ENCODE measurements at regions not wholly inside any gene's neighbourhood (a gene's known extent, or its start where the extent isn't known, plus 50 kb on each side); places are given as distances from the start of the nearest gene placed in this dataset.
A peak's percentile ranks its signal among the peaks of the same experiment; 100 is the strongest.

DNA sequence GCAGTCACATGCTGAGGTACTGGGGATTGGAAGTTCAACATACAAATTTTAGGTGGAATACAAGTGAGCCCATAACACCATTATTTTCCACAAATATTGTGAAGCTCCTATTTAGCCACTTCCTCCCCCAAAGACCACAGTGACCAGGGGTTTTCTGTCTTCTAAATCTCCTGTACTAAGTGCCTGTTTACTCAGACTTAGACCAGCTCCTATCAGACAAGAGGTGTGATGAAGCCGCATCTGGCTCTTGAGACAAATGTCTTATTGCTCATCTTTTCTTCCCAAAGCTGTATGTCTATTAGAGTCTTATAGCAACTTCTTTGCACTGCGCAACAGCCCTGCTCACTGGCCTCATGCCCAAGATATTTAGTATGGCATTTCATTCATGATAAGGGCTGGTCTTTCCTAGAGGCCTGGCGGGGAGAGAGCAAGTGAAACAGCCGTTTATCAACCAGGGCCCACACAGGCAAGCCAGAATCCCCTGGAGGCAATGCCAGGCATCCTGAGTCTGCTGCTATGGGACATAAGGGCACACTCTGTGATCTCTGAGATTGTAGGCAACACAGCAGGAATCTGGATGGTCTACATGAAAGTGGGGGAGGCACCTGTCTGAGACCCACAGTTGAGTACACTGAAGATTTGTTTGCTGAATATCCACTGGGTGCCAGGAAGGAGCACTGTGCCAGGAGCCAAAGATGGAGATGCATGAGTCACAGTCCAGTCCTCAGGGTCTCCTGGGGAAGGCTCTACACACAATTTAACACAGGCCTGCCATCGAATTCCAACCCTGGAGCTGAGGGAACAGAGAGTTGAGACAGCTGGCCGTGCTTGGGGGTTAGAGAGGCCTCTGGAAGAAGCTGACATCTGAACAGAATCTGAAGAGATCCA lies 78.5 kb upstream of the NCAM1 start:
- DNase-seq, result peak in 1 of 58 donors; percentile 12

DNA sequence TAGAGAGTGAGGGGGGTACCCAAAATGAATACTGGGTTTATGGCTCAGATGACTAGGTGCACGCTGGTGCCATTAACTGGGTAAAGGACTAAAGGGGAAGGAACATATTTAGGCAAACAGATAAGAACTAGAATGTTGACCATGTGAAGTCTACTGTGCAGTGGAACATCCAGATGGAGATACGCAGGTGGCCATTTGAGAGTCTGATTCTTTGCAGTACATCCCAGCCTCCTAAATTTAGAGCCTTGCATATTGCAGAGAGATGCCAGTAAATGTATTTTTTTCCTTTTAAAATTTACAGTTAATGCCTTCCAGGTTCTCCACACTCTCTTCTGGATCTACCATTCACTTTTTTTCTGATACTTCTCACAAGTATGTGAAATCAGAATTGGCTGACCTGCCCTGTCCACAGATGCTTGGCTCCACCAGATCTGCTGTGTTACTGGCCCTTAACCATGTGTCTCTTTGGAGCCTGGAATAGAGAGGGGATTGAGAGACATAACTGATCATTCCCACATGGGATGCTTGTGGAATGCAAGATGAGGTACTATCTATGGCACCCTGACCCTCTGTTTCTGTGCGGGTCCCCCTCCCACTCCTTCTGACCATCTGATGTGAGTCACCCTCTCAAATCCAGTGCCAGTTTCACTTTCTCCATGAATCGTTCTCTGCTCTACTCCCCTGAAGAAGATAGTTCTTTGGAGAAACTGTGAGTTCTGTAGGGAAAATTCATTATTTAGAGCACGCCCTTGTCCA lies 77.0 kb upstream of the NCAM1 start:
- DNase-seq, result peak in 10 of 58 donors; percentile 4 to 59 (median 30)

DNA sequence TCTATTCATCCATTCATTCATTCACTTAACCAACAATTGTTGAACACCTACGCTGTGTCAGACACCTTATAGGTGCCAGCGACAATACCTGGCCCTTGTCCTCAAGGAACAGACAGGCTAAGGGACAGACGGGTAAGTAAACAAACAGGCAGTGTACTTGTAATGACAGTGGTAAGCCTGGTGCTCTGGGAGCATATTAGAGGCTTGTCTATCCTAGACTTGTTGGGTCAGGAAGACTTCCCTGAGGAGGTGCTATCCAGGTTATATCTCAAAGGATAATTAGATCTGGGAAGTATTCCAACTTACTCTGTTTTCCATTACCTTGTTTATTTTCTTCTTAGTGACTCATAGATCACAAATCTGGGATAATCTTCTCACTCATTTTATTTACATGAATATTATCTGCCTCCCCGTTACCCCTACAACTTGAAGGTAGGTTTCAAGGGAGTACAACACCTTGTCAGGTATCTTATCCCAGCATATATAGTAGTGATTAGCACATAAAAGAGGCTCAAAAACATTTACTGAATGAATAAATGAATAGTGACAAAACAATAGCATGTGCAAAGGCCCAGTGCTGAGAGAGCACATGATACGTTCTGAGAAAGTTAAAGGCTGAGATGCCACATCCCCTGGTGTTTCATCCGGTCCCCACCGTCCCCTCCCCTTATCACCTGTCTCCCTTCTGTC lies 75.3 kb upstream of the NCAM1 start:
- no peak for DNase-seq

DNA sequence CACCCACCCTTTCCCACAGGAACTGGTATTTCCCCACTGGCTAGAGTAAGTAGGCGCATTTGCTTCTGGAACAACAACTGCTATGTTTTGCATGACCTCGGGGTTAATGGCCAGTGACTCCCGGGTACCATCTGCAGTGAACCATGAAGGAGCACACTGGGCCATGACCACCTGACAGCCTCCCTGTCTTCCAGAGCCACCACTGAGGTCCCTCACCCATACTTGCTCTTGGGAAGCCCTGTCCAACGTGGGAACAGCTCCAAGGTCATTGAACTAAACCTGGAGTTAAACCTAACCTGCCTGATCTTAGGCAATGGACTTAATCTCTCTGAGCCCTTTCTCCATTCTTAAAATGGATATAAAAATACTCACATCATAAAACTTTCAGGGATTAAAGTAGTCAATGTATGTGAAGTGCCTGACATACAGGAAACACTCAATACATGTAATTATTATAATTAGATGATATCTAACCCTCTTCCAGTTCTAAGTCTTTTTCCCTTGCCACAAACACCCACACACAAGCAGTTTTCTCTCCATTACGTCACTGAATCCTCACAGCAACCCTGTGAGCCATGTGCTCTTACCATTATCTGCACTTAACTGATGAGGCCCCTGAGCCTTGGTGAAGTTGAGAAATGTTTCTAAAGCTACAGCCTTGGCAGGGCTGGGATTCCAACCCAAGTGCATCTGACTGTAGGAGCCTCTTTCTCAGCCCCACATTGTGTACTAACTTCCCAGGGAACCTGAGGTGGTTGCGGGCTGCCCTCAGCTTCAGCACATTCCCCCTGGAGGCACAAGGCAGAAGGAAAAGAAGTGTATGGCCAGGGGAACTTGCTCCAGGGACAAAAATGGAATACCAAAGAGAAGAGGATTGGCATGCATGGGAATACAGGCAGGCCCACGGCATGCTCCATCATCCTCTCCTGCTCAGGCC lies 74.5 kb upstream of the NCAM1 start:
- DNase-seq, result no peak

DNA sequence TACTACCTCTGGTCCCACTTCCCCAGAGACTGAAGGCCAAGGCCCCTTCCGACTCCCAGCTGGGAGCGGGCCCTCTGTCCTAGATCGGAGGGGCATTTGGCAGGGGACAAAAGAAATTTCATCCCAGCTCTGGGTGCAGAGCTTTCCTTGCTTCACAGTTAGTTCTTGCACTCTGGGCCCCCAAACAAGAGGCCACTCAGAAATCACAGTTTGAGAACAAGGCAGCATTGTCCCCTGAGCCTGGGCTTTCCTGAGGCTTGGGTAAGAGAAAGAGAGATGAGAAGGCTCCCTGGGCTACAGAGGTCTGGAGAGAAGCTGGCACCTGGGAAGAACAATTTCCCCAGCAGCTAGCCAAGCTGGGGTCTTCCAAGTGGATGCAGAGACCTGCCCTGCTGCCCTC lies 71.8 kb upstream of the NCAM1 start:
- DNase-seq, result peak in 37 of 58 donors; percentile 10 to 78 (median 38)

DNA sequence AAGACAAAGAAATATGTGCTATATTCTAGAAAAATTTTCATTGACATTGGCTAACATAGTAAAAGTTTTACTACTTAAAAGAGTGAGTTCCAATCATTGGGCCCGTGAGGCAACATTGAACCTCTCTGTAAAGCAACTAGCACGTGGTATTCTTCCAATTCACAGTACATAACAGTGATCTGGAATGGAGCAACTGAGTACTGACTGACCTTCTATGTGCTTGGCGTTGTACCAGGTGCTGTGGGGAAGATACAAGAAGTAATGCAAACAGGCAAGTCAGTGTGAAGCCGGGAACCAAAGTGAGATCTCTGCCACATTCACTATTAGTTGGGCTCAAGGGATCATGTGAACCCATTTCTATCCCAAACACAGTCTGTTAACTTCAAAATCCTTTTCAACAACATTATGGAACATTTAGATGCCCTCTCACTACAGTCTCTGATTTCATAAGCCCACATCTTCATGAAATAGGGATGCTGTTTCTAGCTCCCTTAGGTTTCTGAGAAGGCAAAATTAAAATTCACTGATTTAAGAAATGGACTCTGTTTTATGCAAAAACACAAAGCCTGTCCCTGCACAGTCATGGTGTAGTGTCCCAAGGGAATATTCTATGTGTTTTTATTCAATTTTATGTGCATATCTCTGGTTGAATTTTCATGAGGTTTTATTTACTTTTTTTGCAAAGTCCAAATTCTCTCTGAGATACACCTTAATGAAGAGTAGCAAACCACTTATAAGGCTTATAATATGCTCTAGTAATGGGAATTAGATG lies 61.8 kb upstream of the NCAM1 start:
- DNase-seq, result no peak

DNA sequence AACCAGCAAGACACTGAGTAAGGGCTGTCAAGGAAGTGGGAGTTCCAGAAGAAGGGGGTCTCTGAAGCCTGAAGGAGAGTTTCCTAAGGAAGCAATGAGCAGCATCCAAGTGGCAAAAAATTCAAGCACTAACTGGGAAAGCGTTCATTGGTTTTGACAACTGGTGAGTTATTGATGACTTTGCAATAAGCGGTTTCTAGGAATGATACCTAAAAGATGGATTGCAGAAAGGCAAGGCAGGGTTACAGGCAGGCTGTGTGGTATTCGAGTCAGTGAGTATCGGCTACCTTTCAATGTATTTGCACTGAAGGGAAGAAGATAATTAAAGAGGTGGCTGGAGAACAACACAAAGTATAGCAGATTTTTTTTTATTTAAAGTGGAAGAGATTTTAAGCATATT lies 59.3 kb upstream of the NCAM1 start:
- no peak for DNase-seq

DNA sequence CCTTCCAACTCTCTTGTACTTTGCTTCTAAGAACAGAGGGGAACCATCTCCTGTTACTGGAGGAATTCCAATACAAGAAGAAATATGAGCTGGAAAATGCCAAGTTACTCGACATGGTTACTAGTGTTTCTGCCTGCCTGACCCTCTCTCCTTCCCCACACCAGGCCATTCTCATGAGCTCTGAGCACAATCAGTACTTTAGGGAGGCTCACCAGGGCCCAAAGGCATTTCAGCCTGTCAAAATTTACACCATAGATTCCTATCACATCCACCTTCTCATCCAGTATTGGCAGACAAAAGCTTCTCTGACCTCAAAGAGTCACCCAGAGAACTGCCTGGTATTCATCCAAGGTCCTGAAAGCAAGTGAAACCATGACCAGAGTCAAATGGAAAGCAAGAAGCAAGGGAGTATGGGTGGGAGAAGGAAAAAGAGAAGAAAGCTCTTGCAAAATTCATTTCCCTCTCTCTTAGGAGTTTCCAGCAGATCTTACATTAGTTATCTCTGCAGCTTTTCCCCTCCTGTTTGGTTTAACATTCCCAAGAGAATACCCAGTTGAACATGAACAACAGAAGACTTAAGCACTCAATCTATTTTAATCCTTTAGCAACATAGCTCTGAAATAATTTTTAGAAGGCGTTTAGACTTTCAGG lies 58.7 kb upstream of the NCAM1 start:
- peak in 2 of 58 donors; percentile 10 to 23 for DNase-seq

DNA sequence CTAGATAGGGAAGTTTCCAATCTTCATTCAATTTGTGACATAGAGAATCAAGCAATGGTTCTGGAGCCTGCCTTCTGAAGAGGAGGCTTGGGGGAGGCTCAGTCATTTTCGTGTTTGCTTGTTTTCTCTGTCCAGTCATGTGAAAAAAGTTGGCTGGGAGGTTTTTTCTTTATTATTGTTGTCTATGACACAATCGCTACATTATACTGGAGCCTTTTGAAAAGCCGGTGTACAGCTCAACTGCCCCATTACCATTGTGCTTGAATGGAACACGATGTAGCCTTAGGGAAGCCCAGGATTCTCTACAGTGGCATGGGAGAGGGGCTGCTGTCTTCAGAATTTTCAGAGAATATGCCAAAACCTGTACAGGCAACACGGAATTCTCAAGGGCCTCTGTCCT lies 57.9 kb upstream of the NCAM1 start:
- DNase-seq, result peak in 42 of 58 donors; percentile 5 to 92 (median 50)

DNA sequence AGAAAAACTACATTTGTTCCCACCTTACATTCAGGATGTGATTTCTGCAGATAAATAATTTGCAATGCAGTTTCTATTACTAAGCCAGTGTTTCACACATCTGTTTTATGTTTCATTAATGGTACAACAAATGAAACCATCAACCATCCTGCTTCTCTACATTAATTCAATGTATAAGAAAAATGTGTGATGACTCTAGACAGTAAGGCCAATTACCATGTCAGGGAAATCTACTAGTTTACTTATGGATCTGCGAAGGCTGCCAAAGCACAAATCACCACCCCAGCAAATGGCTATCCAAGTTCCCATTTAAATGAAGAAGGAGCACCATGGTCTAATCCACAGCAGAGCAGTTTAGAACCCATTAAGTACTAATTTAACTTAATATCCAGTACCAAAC lies 50.1 kb upstream of the NCAM1 start:
- no peak for DNase-seq
